ENCODE measurements at regions not wholly inside any gene's neighbourhood (a gene's known extent, or its start where the extent isn't known, plus 50 kb on each side); places are given as distances from the start of the nearest gene placed in this dataset.

DNA sequence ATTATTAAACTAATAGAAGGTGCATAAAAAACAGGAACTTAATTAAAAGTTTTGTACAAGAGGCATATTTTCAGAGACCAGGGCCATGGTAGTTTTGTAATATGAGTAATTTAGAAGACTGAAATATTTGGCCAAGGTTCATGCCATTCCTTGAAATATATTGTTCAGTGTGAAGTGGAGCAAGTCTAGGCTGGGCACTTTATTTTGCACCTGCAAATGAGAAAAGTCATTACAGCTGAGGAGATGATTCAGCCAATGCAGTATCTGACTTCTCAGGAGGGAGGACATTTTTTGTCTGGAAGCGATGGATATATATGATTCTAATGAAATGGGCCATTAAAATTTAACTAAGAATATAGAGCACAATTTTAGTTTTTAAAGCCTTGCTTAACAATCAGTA, 754.0 kb upstream of the ADAMTS16 start:
- CTCF ChIA-PET: no interaction called here
- whole genome bisulfite sequencing (ENCODE audit: missing lambda C conversion rate): 3% methylated on average over 1 of the region's 1 CpG
- Histone ChIP-seq H3K27ac (no peak overlapping the region), H3K4me1 (no peaks in the 10 kb centered on the region), H3K4me3 (no peak overlapping the region), H3K4me2 (no peak overlapping the region), H3K9me3 (no peaks in the 10 kb centered on the region)
- FAIRE-seq: no peak
- no peak for DNase-seq (ENCODE audit: low read depth in 1 of 2, low spot score in 1 of 2)
- TF ChIP-seq EHF (CRISPR knock-in tag; IDR thresholded peaks at IDR 0.05): no peak
- TF ChIP-seq, protein P1, sequence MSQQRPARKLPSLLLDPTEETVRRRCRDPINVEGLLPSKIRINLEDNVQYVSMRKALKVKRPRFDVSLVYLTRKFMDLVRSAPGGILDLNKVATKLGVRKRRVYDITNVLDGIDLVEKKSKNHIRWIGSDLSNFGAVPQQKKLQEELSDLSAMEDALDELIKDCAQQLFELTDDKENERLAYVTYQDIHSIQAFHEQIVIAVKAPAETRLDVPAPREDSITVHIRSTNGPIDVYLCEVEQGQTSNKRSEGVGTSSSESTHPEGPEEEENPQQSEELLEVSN (IDR thresholded peaks at IDR 0.05; ENCODE audit: borderline replicate concordance, low read depth): no peak
- TF ChIP-seq, protein P2, sequence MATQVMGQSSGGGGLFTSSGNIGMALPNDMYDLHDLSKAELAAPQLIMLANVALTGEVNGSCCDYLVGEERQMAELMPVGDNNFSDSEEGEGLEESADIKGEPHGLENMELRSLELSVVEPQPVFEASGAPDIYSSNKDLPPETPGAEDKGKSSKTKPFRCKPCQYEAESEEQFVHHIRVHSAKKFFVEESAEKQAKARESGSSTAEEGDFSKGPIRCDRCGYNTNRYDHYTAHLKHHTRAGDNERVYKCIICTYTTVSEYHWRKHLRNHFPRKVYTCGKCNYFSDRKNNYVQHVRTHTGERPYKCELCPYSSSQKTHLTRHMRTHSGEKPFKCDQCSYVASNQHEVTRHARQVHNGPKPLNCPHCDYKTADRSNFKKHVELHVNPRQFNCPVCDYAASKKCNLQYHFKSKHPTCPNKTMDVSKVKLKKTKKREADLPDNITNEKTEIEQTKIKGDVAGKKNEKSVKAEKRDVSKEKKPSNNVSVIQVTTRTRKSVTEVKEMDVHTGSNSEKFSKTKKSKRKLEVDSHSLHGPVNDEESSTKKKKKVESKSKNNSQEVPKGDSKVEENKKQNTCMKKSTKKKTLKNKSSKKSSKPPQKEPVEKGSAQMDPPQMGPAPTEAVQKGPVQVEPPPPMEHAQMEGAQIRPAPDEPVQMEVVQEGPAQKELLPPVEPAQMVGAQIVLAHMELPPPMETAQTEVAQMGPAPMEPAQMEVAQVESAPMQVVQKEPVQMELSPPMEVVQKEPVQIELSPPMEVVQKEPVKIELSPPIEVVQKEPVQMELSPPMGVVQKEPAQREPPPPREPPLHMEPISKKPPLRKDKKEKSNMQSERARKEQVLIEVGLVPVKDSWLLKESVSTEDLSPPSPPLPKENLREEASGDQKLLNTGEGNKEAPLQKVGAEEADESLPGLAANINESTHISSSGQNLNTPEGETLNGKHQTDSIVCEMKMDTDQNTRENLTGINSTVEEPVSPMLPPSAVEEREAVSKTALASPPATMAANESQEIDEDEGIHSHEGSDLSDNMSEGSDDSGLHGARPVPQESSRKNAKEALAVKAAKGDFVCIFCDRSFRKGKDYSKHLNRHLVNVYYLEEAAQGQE (IDR thresholded peaks at IDR 0.05): no peak
- TF ChIP-seq RNF2 (IDR thresholded peaks at IDR 0.05; ENCODE audit: borderline replicate concordance, low read depth): no peak
- TF ChIP-seq POLR2A (IDR thresholded peaks at IDR 0.05; ENCODE audit: low read length): no peak
- TF ChIP-seq MYC (IDR thresholded peaks at IDR 0.05; ENCODE audit: borderline replicate concordance, low read length): no peak
- TF ChIP-seq CHD4 (IDR thresholded peaks at IDR 0.05; ENCODE audit: borderline replicate concordance): no peak
- TF ChIP-seq EHMT2 (IDR thresholded peaks at IDR 0.05; ENCODE audit: low read depth): no peak
- no peak for TF ChIP-seq NFE2L2 (conservative IDR thresholded peaks at IDR 0.05; ENCODE audit: low read length)
- ATAC-seq: no peak
- POLR2A ChIA-PET: no interaction called here

DNA sequence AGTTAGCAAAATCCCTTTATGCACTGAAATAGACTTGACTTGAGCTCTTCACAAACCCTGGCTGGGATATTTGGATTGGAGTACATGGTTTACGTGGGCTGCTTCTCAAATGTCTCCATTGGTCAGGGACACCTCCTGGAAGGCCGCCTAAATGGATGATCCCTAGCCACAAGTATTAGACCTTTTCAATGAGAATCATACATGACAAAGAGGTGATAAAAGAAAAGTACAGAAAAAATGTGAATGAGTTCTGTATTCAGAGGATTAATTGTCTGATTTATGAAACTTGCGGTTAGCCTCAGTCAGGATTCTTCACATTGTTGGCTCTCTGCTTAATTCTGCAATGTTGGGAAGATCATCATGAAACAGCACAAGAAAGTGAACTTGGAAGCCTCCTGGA, 752.8 kb upstream of the ADAMTS16 start:
- H3K9me3 ChIP-seq: no peaks in the 10 kb centered on the region
- WGBS (ENCODE audit: missing lambda C conversion rate): 11% methylated on average over 3 of the region's 3 CpGs
- CTCF ChIA-PET: no interaction called here
- no peak overlapping the region for H3K4me2 ChIP-seq
- H3K27ac ChIP-seq: no peak overlapping the region
- TF ChIP-seq SREBF2 (IDR thresholded peaks at IDR 0.05): no peak
- TF ChIP-seq CBX8 (IDR thresholded peaks at IDR 0.05): no peak
- TF ChIP-seq PBX3 (IDR thresholded peaks at IDR 0.05): no peak
- TF ChIP-seq ZSCAN20 (CRISPR knock-in tag; IDR thresholded peaks at IDR 0.05): no peak
- no peak for TF ChIP-seq GATA3 (IDR thresholded peaks at IDR 0.05; ENCODE audit: borderline replicate concordance)
- TF ChIP-seq, protein P3, sequence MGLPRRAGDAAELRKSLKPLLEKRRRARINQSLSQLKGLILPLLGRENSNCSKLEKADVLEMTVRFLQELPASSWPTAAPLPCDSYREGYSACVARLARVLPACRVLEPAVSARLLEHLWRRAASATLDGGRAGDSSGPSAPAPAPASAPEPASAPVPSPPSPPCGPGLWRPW (IDR thresholded peaks at IDR 0.05): no peak
- H3K4me3 ChIP-seq: no peak overlapping the region
- DNase-seq (ENCODE audit: low read depth in 1 of 2, low spot score in 1 of 2): no peak
- FAIRE-seq: no peak
- POLR2A ChIA-PET: no interaction called here
- H3K4me1 ChIP-seq: no peaks in the 10 kb centered on the region
- no peak for ATAC-seq

- 40% methylated on average over 2 of the region's 2 CpGs for WGBS (ENCODE audit: missing lambda C conversion rate)
- POLR2A ChIA-PET: no interaction called here
Measured at GRCh38 chr5:4395752-4396151, 744.4 kb upstream of the ADAMTS16 start.

More at GRCh38 chr5:4395752-4396151, 744.4 kb upstream of the ADAMTS16 start:
- H3K27ac ChIP-seq: no peak overlapping the region
- no peaks in the 10 kb centered on the region for H3K4me1 ChIP-seq
- ATAC-seq (no peak), FAIRE-seq (no peak), DNase-seq (ENCODE audit: low read depth in 1 of 2, low spot score in 1 of 2) (no peak)
- no peak overlapping the region for H3K4me3 ChIP-seq
- H3K9me3 ChIP-seq: no peaks in the 10 kb centered on the region; the same call in 2 of the 3 replicates
- no peak overlapping the region for H3K4me2 ChIP-seq
- CTCF ChIA-PET: no interaction called here
- TF ChIP-seq, protein P4, sequence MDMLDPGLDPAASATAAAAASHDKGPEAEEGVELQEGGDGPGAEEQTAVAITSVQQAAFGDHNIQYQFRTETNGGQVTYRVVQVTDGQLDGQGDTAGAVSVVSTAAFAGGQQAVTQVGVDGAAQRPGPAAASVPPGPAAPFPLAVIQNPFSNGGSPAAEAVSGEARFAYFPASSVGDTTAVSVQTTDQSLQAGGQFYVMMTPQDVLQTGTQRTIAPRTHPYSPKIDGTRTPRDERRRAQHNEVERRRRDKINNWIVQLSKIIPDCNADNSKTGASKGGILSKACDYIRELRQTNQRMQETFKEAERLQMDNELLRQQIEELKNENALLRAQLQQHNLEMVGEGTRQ (IDR thresholded peaks at IDR 0.05): no peak
- no peak for TF ChIP-seq ZNF302 (CRISPR knock-in tag; IDR thresholded peaks at IDR 0.05)
- TF ChIP-seq ZFP36 (IDR thresholded peaks at IDR 0.05; ENCODE audit: borderline replicate concordance, partially characterized antibody): no peak
- no peak for TF ChIP-seq HOXB13 (CRISPR knock-in tag; IDR thresholded peaks at IDR 0.05; ENCODE audit: low read depth)
- no peak for TF ChIP-seq SMC3 (IDR thresholded peaks at IDR 0.05)
- TF ChIP-seq CBX2 (IDR thresholded peaks at IDR 0.05; ENCODE audit: borderline replicate concordance, low read depth): no peak
- TF ChIP-seq GATA3 (IDR thresholded peaks at IDR 0.05; ENCODE audit: borderline replicate concordance): no peak
- no peak for TF ChIP-seq EHF (CRISPR knock-in tag; IDR thresholded peaks at IDR 0.05)
- TF ChIP-seq TP53 (CRISPR knock-in tag; IDR thresholded peaks at IDR 0.05): no peak
- no peak for TF ChIP-seq CEBPB (IDR thresholded peaks at IDR 0.05)
- TF ChIP-seq CTCF (IDR thresholded peaks at IDR 0.05): no peak
- no peak for TF ChIP-seq ZSCAN20 (CRISPR knock-in tag; IDR thresholded peaks at IDR 0.05)
- TF ChIP-seq ESRRA (IDR thresholded peaks at IDR 0.05; ENCODE audit: borderline replicate concordance, low read length): no peak
